ENCODE measurements at regions not wholly inside any gene's neighbourhood (a gene's known extent, or its start where the extent isn't known, plus 50 kb on each side); places are given as distances from the start of the nearest gene placed in this dataset.

DNA sequence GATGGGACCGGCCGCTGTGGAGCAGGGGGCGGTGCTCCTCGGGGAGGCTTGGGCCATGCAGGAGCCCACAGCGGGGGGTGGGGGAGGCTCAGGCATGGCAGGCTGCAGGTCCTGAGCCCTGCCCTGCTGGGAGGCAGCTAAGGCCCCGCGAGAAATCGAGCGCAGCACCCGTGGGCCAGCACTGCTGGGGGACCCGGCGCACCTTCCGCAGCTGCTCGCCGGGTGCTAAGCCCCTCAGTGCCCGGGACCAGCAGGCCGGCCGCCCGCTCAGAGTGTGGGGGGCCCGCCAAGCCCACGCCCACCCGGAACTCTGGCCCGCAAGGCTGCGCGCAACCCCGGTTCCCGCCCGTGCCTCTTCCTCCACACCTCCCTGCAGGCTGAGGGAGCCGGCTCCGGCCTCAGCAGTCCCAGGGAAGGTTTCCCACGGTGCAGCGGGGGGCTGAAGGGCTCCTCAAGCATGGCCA lies 131.5 kb downstream of the SNX18 start:
- TF ChIP-seq, protein P1, sequence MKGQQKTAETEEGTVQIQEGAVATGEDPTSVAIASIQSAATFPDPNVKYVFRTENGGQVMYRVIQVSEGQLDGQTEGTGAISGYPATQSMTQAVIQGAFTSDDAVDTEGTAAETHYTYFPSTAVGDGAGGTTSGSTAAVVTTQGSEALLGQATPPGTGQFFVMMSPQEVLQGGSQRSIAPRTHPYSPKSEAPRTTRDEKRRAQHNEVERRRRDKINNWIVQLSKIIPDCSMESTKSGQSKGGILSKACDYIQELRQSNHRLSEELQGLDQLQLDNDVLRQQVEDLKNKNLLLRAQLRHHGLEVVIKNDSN (IDR thresholded peaks at IDR 0.05) = no peak
- TF ChIP-seq, protein P2, sequence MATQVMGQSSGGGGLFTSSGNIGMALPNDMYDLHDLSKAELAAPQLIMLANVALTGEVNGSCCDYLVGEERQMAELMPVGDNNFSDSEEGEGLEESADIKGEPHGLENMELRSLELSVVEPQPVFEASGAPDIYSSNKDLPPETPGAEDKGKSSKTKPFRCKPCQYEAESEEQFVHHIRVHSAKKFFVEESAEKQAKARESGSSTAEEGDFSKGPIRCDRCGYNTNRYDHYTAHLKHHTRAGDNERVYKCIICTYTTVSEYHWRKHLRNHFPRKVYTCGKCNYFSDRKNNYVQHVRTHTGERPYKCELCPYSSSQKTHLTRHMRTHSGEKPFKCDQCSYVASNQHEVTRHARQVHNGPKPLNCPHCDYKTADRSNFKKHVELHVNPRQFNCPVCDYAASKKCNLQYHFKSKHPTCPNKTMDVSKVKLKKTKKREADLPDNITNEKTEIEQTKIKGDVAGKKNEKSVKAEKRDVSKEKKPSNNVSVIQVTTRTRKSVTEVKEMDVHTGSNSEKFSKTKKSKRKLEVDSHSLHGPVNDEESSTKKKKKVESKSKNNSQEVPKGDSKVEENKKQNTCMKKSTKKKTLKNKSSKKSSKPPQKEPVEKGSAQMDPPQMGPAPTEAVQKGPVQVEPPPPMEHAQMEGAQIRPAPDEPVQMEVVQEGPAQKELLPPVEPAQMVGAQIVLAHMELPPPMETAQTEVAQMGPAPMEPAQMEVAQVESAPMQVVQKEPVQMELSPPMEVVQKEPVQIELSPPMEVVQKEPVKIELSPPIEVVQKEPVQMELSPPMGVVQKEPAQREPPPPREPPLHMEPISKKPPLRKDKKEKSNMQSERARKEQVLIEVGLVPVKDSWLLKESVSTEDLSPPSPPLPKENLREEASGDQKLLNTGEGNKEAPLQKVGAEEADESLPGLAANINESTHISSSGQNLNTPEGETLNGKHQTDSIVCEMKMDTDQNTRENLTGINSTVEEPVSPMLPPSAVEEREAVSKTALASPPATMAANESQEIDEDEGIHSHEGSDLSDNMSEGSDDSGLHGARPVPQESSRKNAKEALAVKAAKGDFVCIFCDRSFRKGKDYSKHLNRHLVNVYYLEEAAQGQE (IDR thresholded peaks at IDR 0.05; ENCODE audit: low read depth) = no peak
- TF ChIP-seq EP300 (IDR thresholded peaks at IDR 0.05; ENCODE audit: borderline replicate concordance) = no peak
- TF ChIP-seq TAF1 (IDR thresholded peaks at IDR 0.05; ENCODE audit: low read depth) = no peak
- no peak for TF ChIP-seq NFIC (IDR thresholded peaks at IDR 0.05)
- no peak for TF ChIP-seq RAD21 (IDR thresholded peaks at IDR 0.05; ENCODE audit: low read depth)
